C4-2B (cell line): ENCODE measurements at regions not wholly inside any gene's neighbourhood (a gene's known extent, or its start where the extent isn't known, plus 50 kb on each side); places are given as distances from the start of the nearest gene placed in this dataset.

Source experiments
- ZFX ChIP-seq: fragments of 450-650 bp; IDR thresholded peaks from 2 replicates; pipeline ENCODE4 v1.6.1; 2017
- TF ChIP-seq, protein P1 (sequence below): fragments of 450-650 bp; conservative IDR thresholded peaks from 2 replicates; pipeline ENCODE4 v1.5.1; 2017; ENCODE audit warnings: mild to moderate bottlenecking

- TF ChIP-seq, protein P1, sequence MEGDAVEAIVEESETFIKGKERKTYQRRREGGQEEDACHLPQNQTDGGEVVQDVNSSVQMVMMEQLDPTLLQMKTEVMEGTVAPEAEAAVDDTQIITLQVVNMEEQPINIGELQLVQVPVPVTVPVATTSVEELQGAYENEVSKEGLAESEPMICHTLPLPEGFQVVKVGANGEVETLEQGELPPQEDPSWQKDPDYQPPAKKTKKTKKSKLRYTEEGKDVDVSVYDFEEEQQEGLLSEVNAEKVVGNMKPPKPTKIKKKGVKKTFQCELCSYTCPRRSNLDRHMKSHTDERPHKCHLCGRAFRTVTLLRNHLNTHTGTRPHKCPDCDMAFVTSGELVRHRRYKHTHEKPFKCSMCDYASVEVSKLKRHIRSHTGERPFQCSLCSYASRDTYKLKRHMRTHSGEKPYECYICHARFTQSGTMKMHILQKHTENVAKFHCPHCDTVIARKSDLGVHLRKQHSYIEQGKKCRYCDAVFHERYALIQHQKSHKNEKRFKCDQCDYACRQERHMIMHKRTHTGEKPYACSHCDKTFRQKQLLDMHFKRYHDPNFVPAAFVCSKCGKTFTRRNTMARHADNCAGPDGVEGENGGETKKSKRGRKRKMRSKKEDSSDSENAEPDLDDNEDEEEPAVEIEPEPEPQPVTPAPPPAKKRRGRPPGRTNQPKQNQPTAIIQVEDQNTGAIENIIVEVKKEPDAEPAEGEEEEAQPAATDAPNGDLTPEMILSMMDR: no peak
- no peak for TF ChIP-seq ZFX
Measured at GRCh38 chr3:153355559-153355958, 193.5 kb downstream of the RAP2B start.
